Prostate gland (tissue), 2 donors: ENCODE measurements at regions not wholly inside any gene's neighbourhood (a gene's known extent, or its start where the extent isn't known, plus 50 kb on each side); places are given as distances from the start of the nearest gene placed in this dataset.

ENCODE experiments used
- CTCF ChIP-seq, 4 experiments: fragments of 200-600 bp in 2 of 4; fragments of 450-650 bp in 2 of 4; sonication (generic) in 2 of 4; IDR thresholded peaks; 1 replicate in 3 of 4; 2 replicates in 1 of 4; pipeline ENCODE4 v1.5.1; 2016 to 2019; ENCODE audit warnings: antibody characterized with exemption in 4 of 4, mild to moderate bottlenecking in 2 of 4, moderate library complexity in 2 of 4
- POLR2A ChIP-seq: fragments of 450-650 bp; IDR thresholded peaks from one replicate; pipeline ENCODE4 v1.6.1; 2016; ENCODE audit warnings: antibody characterized with exemption, mild to moderate bottlenecking
- POLR2AphosphoS5 ChIP-seq: sonication (generic); formaldehyde crosslinking; IDR thresholded peaks from one replicate; pipeline ENCODE4 v1.6.1; 2017; ENCODE audit warnings: antibody characterized with exemption

- TF ChIP-seq CTCF (IDR thresholded peaks at IDR 0.05): no peak
- TF ChIP-seq POLR2A: no peak
- TF ChIP-seq POLR2AphosphoS5: no peak
Measured at GRCh38 chr5:61598126-61598525, 266.1 kb downstream of the ZSWIM6 start.
